DND-41 (cell line): ENCODE measurements at regions not wholly inside any gene's neighbourhood (a gene's known extent, or its start where the extent isn't known, plus 50 kb on each side); places are given as distances from the start of the nearest gene placed in this dataset.

Source experiments
- CTCF ChIP-seq: IDR thresholded peaks from 2 replicates; pipeline ENCODE4 v1.5.1; 2012; ENCODE audit warnings: borderline replicate concordance, low read length, moderate library complexity, mild to moderate bottlenecking; ENCODE audit not compliant: poor library complexity, severe bottlenecking; ENCODE audit errors: extremely low read depth
- EZH2 ChIP-seq: IDR thresholded peaks from 3 replicates; pipeline ENCODE4 v1.6.1; 2012; ENCODE audit warnings: borderline replicate concordance, low read depth, mild to moderate bottlenecking, moderate library complexity, low read length, inconsistent platforms; ENCODE audit not compliant: severe bottlenecking

- TF ChIP-seq EZH2 (no peak), CTCF (peak; percentile 25)
These were observed 95.1 kb upstream of the FOXP4 start for GRCh38 chr6:41451039-41451438.
